A673 (cell line): ENCODE measurements at regions not wholly inside any gene's neighbourhood (a gene's known extent, or its start where the extent isn't known, plus 50 kb on each side); places are given as distances from the start of the nearest gene placed in this dataset.

Source experiments
- BruUV-seq: library from RNA; stranded (reverse); fragments of 400-500 nt; replicated peaks from 2 replicates; lab custom pipeline; 2021; lab: Mats Ljungman, UMichigan
- CTCF ChIA-PET: fragments of 300-600 bp; sonication (Branson Sonifier 250); formaldehyde crosslinking; loops from one replicate; lab custom pipeline; 2022; ENCODE audit warnings: antibody characterized with exemption; lab: Charles Lee
- POLR2A ChIA-PET: fragments of 300-600 bp; sonication (Branson Sonifier 250); formaldehyde crosslinking; loops from one replicate; lab custom pipeline; 2022; ENCODE audit warnings: antibody characterized with exemption; ENCODE audit not compliant: low non-redundant PET; lab: Charles Lee
- DNase-seq: peaks from one replicate; pipeline ENCODE4 v3.0.0-alpha.2; 2015; ENCODE audit warnings: low spot score
- H3K27ac ChIP-seq: fragments of 200-600 bp; sonication (generic); 2 replicates; pipeline ENCODE4 v1.5.1; 2016; ENCODE audit warnings: mixed run types, low read depth, mild to moderate bottlenecking, mixed read lengths, antibody characterized with exemption, low read length; ENCODE audit not compliant: poor library complexity, severe bottlenecking
- H3K27me3 ChIP-seq: fragments of 200-600 bp; sonication (generic); replicated peaks from 2 replicates; pipeline ENCODE4 v1.6.1; 2017; ENCODE audit warnings: mixed run types, low read depth, mild to moderate bottlenecking, mixed read lengths, antibody characterized with exemption, low read length; ENCODE audit not compliant: insufficient read depth, poor library complexity
- H3K36me3 ChIP-seq: fragments of 200-600 bp; sonication (generic); 2 replicates; pipeline ENCODE4 v1.6.1; 2016; ENCODE audit warnings: mixed run types, mild to moderate bottlenecking, mixed read lengths, antibody characterized with exemption, low read length; ENCODE audit not compliant: insufficient read depth, poor library complexity, severe bottlenecking
- H3K4me1 ChIP-seq: fragments of 200-600 bp; sonication (generic); 2 replicates; pipeline ENCODE4 v1.6.1; 2017; ENCODE audit warnings: mixed run types, mild to moderate bottlenecking, mixed read lengths, antibody characterized with exemption, low read length; ENCODE audit not compliant: insufficient read depth, poor library complexity, severe bottlenecking
- H3K4me3 ChIP-seq: fragments of 200-600 bp; sonication (generic); 2 replicates; pipeline ENCODE4 v1.5.1; 2016; ENCODE audit warnings: low read depth, mixed run types, mild to moderate bottlenecking, mixed read lengths, low read length; ENCODE audit not compliant: poor library complexity, severe bottlenecking
- H3K9me3 ChIP-seq: fragments of 200-600 bp; sonication (generic); 2 replicates; pipeline ENCODE4 v1.6.1; 2016; ENCODE audit warnings: mixed run types, low read depth, mild to moderate bottlenecking, mixed read lengths, antibody characterized with exemption, low read length; ENCODE audit not compliant: poor library complexity, severe bottlenecking
- CTCF ChIP-seq: fragments of 300-800, 200-600 bp; sonication (generic); conservative IDR thresholded peaks from 2 replicates; pipeline ENCODE4 v1.5.1; 2017; ENCODE audit warnings: low read depth, mild to moderate bottlenecking, antibody characterized with exemption, low read length, moderate library complexity, mixed read lengths
- EZH2 ChIP-seq: fragments of 200-600 bp; sonication (generic); IDR thresholded peaks from 2 replicates; pipeline ENCODE4 v1.6.1; 2017; ENCODE audit warnings: borderline replicate concordance, low read depth, mild to moderate bottlenecking, mixed read lengths, antibody characterized with exemption, low read length; ENCODE audit not compliant: poor library complexity, severe bottlenecking
- intact Hi-C: fragments of 100-400 bp; cut with micrococcal nuclease; formaldehyde crosslinking; loops from one replicate; pipeline ENCODE4 v1.10.0; 2022; ENCODE audit not compliant: unreplicated experiment

DNA sequence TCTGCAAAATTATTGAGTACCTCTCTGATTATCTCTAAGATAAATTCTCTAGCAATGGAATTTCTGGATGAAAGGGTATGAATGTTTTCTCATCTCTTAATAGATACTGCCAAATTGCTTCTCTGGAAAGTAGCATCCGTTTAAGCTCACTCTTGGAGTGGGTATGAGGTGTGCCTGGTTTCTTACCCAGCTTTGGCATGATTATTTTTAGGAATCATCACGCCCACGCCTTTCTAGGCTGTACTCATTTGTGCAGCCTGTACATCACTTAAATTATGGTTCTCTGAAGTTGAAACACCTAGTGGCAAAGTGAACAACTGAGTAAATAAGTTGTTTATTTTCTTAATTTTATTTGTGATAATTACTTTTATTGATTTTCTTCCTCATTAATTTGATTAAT, 156.5 kb upstream of the IL12B start:
- ChIA-PET CTCF (no interaction called here), POLR2A (no interaction called here)
- no peaks in the 10 kb centered on the region for H3K27me3 ChIP-seq
- no peaks in the 10 kb centered on the region for H3K4me1 ChIP-seq
- intact Hi-C loops: no loop called here
- no peak overlapping the region for H3K27ac ChIP-seq
- BruUV-seq: no TSS peak
- no peak for DNase-seq
- TF ChIP-seq EZH2 (no peak), CTCF (no peak)
- H3K4me3 ChIP-seq: no peak overlapping the region
- H3K9me3 ChIP-seq: no peaks in the 10 kb centered on the region
- no peaks in the 10 kb centered on the region for H3K36me3 ChIP-seq

GRCh38 chr5:159488516-159488915, 158.2 kb upstream of the IL12B start:
- Histone ChIP-seq H3K9me3 (no peaks in the 10 kb centered on the region), H3K4me3 (no peak overlapping the region), H3K36me3 (no peaks in the 10 kb centered on the region), H3K4me1 (no peaks in the 10 kb centered on the region), H3K27ac (no peak overlapping the region), H3K27me3 (peaks cover 7% of the 10 kb centered on the region)
- ChIA-PET CTCF (no interaction called here), POLR2A (no interaction called here)
- DNase-seq: no peak
- intact Hi-C loops: no loop called here
- no TSS peak for BruUV-seq
- TF ChIP-seq CTCF (no peak), EZH2 (no peak)

- ChIA-PET POLR2A (no interaction called here), CTCF (no interaction called here)
- H3K27me3 ChIP-seq: peaks cover 7% of the 10 kb centered on the region
- H3K4me3 ChIP-seq: no peak overlapping the region
- no peak for DNase-seq
- no peaks in the 10 kb centered on the region for H3K36me3 ChIP-seq
- no peak for TF ChIP-seq CTCF
- TF ChIP-seq EZH2: no peak
- no TSS peak for BruUV-seq
- intact Hi-C loops: no loop called here
- H3K4me1 ChIP-seq: no peaks in the 10 kb centered on the region
- H3K27ac ChIP-seq: no peak overlapping the region
- no peaks in the 10 kb centered on the region for H3K9me3 ChIP-seq
Observed at GRCh38 chr5:159489779-159490178, 159.5 kb upstream of the IL12B start.
